Vagina (tissue), 2 donors: ENCODE measurements at regions not wholly inside any gene's neighbourhood (a gene's known extent, or its start where the extent isn't known, plus 50 kb on each side); places are given as distances from the start of the nearest gene placed in this dataset.

Experiments
- CTCF ChIP-seq, 3 experiments: fragments of 450-650 bp in 2 of 3; fragments of 200-600 bp in 1 of 3; sonication (generic) in 1 of 3; IDR thresholded peaks; one replicate each; pipeline ENCODE4 v1.5.1; 2017 to 2019; ENCODE audit warnings: antibody characterized with exemption in 3 of 3, mild to moderate bottlenecking in 2 of 3, moderate library complexity in 2 of 3
- POLR2A ChIP-seq, 2 donors: fragments of 450-650 bp; IDR thresholded peaks; one replicate each; pipeline ENCODE4 v1.6.1; 2017; ENCODE audit warnings: antibody characterized with exemption in 2 of 2, mild to moderate bottlenecking in 2 of 2, moderate library complexity in 2 of 2
- POLR2AphosphoS5 ChIP-seq, 2 donors: sonication (generic); formaldehyde crosslinking; IDR thresholded peaks; one replicate each; pipeline ENCODE4 v1.9.0; 2017; ENCODE audit warnings: antibody characterized with exemption in 2 of 2, mild to moderate bottlenecking in 2 of 2, low read depth in 1 of 2; ENCODE audit not compliant: insufficient read depth in 1 of 2

GRCh38 chr12:70045036-70045435 is 198.2 kb upstream of the CNOT2 start:
- TF ChIP-seq POLR2AphosphoS5 (IDR thresholded peaks at IDR 0.05; ENCODE audit: insufficient read depth in 1 of 2, low read depth in 1 of 2) (no peak), POLR2A (IDR thresholded peaks at IDR 0.05) (no peak), CTCF (IDR thresholded peaks at IDR 0.05) (no peak)
